ENCODE measurements at regions not wholly inside any gene's neighbourhood (a gene's known extent, or its start where the extent isn't known, plus 50 kb on each side); places are given as distances from the start of the nearest gene placed in this dataset.
"Not testable (repeated sequence)": the region's sequence is repeated elsewhere in the genome, so short reads cannot be mapped to it uniquely, and the experiment has no call there.

DNA sequence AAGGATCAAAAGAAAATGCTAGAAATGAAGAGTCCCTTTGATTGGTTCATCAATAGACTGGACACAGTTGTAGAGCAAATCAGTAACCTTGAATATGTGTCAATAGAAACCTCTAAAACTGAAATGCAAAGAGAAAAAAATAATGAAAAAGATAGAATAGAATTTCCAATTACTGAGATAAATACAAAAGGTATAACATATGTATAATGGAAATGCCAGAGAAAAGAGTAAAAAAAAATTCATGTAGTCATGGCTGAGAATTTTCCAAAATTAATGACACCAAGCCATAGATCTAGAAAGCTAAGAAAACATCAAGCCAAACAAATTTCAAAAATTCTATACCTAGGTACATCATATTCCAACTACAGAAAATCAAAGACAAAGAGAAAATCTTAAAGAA is 62.0 kb upstream of the HGF start:
- no peak for DNase-seq

DNA sequence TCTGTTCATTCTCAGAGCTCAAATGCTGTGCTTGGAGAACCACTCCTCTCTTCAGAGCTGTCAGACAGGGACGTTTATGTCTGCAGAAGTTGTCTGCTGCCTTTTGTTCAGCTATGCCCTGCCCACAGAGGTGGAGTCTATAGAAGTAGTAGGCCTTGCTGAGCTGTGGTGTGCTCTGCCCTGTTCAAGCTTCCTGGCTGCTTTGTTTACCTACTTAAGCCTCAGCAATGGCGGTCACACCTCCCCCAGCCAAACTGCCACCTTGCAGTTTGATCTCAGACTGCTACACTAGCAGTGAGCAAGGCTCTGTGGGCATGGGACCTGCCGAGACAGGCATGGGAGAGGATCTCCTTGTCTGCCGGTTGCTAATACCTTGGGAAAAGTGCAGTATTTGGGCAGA is 59.7 kb upstream of the HGF start:
- DNase-seq: not testable (repeated sequence)

DNA sequence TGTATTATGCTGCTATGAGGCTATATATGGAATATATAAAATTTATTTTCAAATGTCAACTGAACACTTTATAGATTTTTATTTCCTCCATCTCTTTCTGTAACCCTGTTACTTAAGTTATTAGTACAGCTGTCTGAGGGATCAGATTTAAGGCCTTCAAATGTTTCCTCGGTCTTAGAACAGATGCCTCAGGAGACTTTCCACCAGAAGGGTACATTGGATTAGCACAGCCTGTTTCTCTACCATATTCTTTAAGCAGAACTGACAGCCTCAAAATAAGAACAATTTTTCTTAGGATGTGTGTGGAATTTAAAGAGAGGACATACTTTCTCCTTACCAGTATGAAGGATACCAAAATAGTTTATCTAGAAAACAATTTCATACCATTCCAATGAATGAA is 53.0 kb upstream of the HGF start:
- DNase-seq: no peak

- no peak for DNase-seq
Observed at GRCh38 chr7:81819861-81820260, 50.0 kb upstream of the HGF start.
